K562 (cell line): ENCODE measurements at regions not wholly inside any gene's neighbourhood (a gene's known extent, or its start where the extent isn't known, plus 50 kb on each side); places are given as distances from the start of the nearest gene placed in this dataset.

Source experiments
- ATAC-seq: fragments of 200-7000 bp; cut with Tn5 transposase; 3 replicates; pipeline ENCODE4 v1.9.1; 2020; ENCODE audit warnings: moderate library complexity
- BruUV-seq: library from RNA; stranded (reverse); fragments of 400-500 nt; replicated peaks from 2 replicates; lab custom pipeline; 2021; lab: Mats Ljungman, UMichigan
- CTCF ChIA-PET: fragments of 300-600 bp; formaldehyde crosslinking; extraction: SDS; loops from one replicate; lab custom pipeline; 2021; ENCODE audit warnings: low intra/inter-chr PET ratio; lab: Yijun Ruan, JAX
- POLR2A ChIA-PET: fragments of 300-600, 350-650 bp; sonication (Branson Sonifier 250); formaldehyde crosslinking; extraction: SDS; loops from one replicate; lab custom pipeline; 2021; ENCODE audit warnings: antibody characterized with exemption, inconsistent platforms; lab: Yijun Ruan, JAX
- DNase-seq, 4 experiments: peaks; one replicate each; pipeline versions ENCODE4 v3.0.0 to v3.0.0-alpha.2; 2011 to 2018; ENCODE audit warnings: low spot score in 3 of 4, mixed read lengths in 3 of 4; ENCODE audit errors: extremely low read depth in 1 of 4
- FAIRE-seq: peaks from 2 replicates; lab custom pipeline; 2011; peaks lifted over from hg19 to GRCh38; lab: Jason Lieb, UNC
- H2AFZ ChIP-seq: 2 replicates; pipeline ENCODE4 v1.6.0; 2011; ENCODE audit warnings: low read depth, low read length, control low read depth, inconsistent platforms
- H3K27ac ChIP-seq: fragments of 200-600 bp; 3 replicates; pipeline ENCODE4 v1.8.0; 2011; ENCODE audit warnings: low read depth, mild to moderate bottlenecking, control low read depth, inconsistent platforms, low read length, moderate library complexity, mixed read lengths; ENCODE audit errors: extremely low read depth
- H3K27me3 ChIP-seq, 2 experiments: fragments of 300-600 bp in 1 of 2; 2 replicates in 1 of 2; 3 replicates in 1 of 2; pipeline versions ENCODE4 v1.6.0 to v1.8.0; 2011; ENCODE audit warnings: inconsistent platforms in 2 of 2, low read length in 2 of 2, mild to moderate bottlenecking in 1 of 2, mixed read lengths in 1 of 2, moderate library complexity in 1 of 2; ENCODE audit not compliant: control insufficient read depth in 2 of 2, insufficient read depth in 2 of 2
- H3K36me3 ChIP-seq: fragments of 300-600 bp; 3 replicates; pipeline ENCODE4 v1.8.0; 2011; ENCODE audit warnings: mild to moderate bottlenecking, low read length, inconsistent platforms; ENCODE audit not compliant: control insufficient read depth, insufficient read depth
- H3K4me1 ChIP-seq, 2 experiments: fragments of 200-600 bp in 1 of 2; replicated peaks in 1 of 2; 2 replicates in 1 of 2; 3 replicates in 1 of 2; pipeline versions ENCODE4 v1.5.1 to v1.8.0; 2011; ENCODE audit warnings: inconsistent platforms in 2 of 2, low read length in 2 of 2, mild to moderate bottlenecking in 1 of 2, mixed read lengths in 1 of 2, moderate library complexity in 1 of 2; ENCODE audit not compliant: control insufficient read depth in 2 of 2, insufficient read depth in 2 of 2
- H3K4me2 ChIP-seq: 2 replicates; pipeline ENCODE4 v1.6.1; 2011; ENCODE audit warnings: low read length, control low read depth, inconsistent platforms, mixed read lengths; ENCODE audit not compliant: insufficient read depth
- H3K4me3 ChIP-seq: fragments of 200-600 bp; sonication (generic), shearing (Covaris generic); 2 replicates; pipeline ENCODE4 v1.5.1; 2016; ENCODE audit warnings: control low read depth, inconsistent platforms
- H3K79me2 ChIP-seq: fragments of 200-600 bp; 3 replicates; pipeline ENCODE4 v1.8.0; 2011; ENCODE audit warnings: low read length, inconsistent platforms; ENCODE audit not compliant: control insufficient read depth, insufficient read depth
- H3K9ac ChIP-seq, 2 experiments: 2 replicates each; pipeline versions ENCODE4 v1.6.0 to v1.6.1; 2011; ENCODE audit warnings: low read depth in 2 of 2, low read length in 2 of 2, control low read depth in 1 of 2, inconsistent platforms in 1 of 2, mild to moderate bottlenecking in 1 of 2, mixed read lengths in 1 of 2; ENCODE audit not compliant: insufficient read depth in 1 of 2
- H3K9me1 ChIP-seq: one replicate; pipeline ENCODE4 v1.6.0; 2011; ENCODE audit warnings: inconsistent platforms, mild to moderate bottlenecking, low read length, moderate library complexity; ENCODE audit not compliant: control insufficient read depth, insufficient read depth
- H3K9me3 ChIP-seq: replicated peaks from 2 replicates; pipeline ENCODE4 v1.5.1; 2011; ENCODE audit warnings: low read depth, low read length, inconsistent platforms; ENCODE audit not compliant: control insufficient read depth, insufficient read depth
- H4K20me1 ChIP-seq: replicated peaks from 2 replicates; pipeline ENCODE4 v1.6.1; 2011; ENCODE audit warnings: low read length, inconsistent platforms, mixed read lengths; ENCODE audit not compliant: control insufficient read depth, insufficient read depth
- CBFA2T3 ChIP-seq: fragments of 450-650 bp; IDR thresholded peaks from 2 replicates; pipeline ENCODE4 v1.6.1; 2017
- DACH1 ChIP-seq: fragments of 450-650 bp; IDR thresholded peaks from 2 replicates; pipeline ENCODE4 v1.6.1; 2018; ENCODE audit not compliant: partially characterized antibody
- FOXK2 ChIP-seq, 2 experiments: fragments of 450-650 bp; IDR thresholded peaks in 1 of 2; conservative IDR thresholded peaks in 1 of 2; 2 replicates each; pipeline ENCODE4 v1.6.1; 2016; ENCODE audit warnings: low read depth in 2 of 2, mild to moderate bottlenecking in 1 of 2
- GABPA ChIP-seq: fragments of 200-800 bp; sonication (Bioruptor generic); conservative IDR thresholded peaks from 2 replicates; pipeline ENCODE4 v1.6.1; 2016; ENCODE audit warnings: low read depth, missing genetic modification characterization, missing compliant biosample characterization
- HDAC1 ChIP-seq, 2 experiments: fragments of 450-650 bp; IDR thresholded peaks; 2 replicates each; pipeline ENCODE4 v1.6.1; 2016 to 2017; ENCODE audit warnings: inconsistent platforms in 1 of 2, mild to moderate bottlenecking in 1 of 2, moderate library complexity in 1 of 2
- HDAC3 ChIP-seq: fragments of 450-650 bp; IDR thresholded peaks from 2 replicates; pipeline ENCODE4 v1.6.1; 2018; ENCODE audit warnings: borderline replicate concordance, mild to moderate bottlenecking, moderate library complexity; ENCODE audit not compliant: partially characterized antibody
- HINFP ChIP-seq: fragments of 450-650 bp; conservative IDR thresholded peaks from 2 replicates; pipeline ENCODE4 v1.6.1; 2016; ENCODE audit warnings: missing genetic modification characterization, low read depth, mild to moderate bottlenecking, control low read depth, missing compliant biosample characterization
- IRF9 ChIP-seq: fragments of 450-650 bp; IDR thresholded peaks from 2 replicates; pipeline ENCODE4 v1.6.1; 2016; ENCODE audit warnings: missing biosample characterization, missing genetic modification characterization
- MTA2 ChIP-seq: fragments of 450-650 bp; IDR thresholded peaks from 2 replicates; pipeline ENCODE4 v1.6.1; 2016; ENCODE audit warnings: low read depth
- NCOA6 ChIP-seq: fragments of 450-650 bp; IDR thresholded peaks from 2 replicates; pipeline ENCODE4 v1.6.1; 2017; ENCODE audit warnings: mild to moderate bottlenecking
- POLR2A ChIP-seq: fragments of 450-650 bp; conservative IDR thresholded peaks from 2 replicates; pipeline ENCODE4 v1.6.1; 2016
- TRIM28 ChIP-seq: fragments of 450-650 bp; IDR thresholded peaks from 2 replicates; pipeline ENCODE4 v1.6.1; 2017
- ZNF395 ChIP-seq: fragments of 200-800 bp; sonication (Bioruptor generic); IDR thresholded peaks from 2 replicates; pipeline ENCODE4 v1.6.1; 2017; ENCODE audit warnings: missing genetic modification characterization, missing compliant biosample characterization
- ZNF584 ChIP-seq: fragments of 200-800 bp; sonication (Bioruptor generic); IDR thresholded peaks from 2 replicates; pipeline ENCODE4 v1.6.1; 2016; ENCODE audit warnings: low read depth, mild to moderate bottlenecking, missing genetic modification characterization, missing compliant biosample characterization
- WGBS: fragments of 100-300 bp; shearing (Covaris generic); methylation state at CpG from one replicate; pipeline ENCODE4 v1.1.6; 2016; ENCODE audit warnings: low coverage, mixed read lengths; ENCODE audit not compliant: insufficient coverage; ENCODE audit errors: missing lambda C conversion rate; 5-methylcytosine and 5-hydroxymethylcytosine counted together
- in situ Hi-C: fragments of 300-500 bp; cut with MboI; formaldehyde crosslinking; loops from 4 replicates; pipeline ENCODE4 v1.15.0; 2018; ENCODE audit warnings: inconsistent platforms, mixed read lengths
- intact Hi-C: fragments of 100-400 bp; cut with micrococcal nuclease; formaldehyde crosslinking; loops from 2 replicates; pipeline ENCODE4 v1.14.2; 2022
- TF ChIP-seq, protein P1 (sequence below), 3 experiments: fragments of 200-800 bp in 1 of 3; sonication (Bioruptor generic) in 1 of 3; sonication (generic) in 1 of 3; formaldehyde crosslinking in 1 of 3; IDR thresholded peaks; 2 replicates each; pipeline versions ENCODE4 v1.6.1 to v1.8.0; 2016 to 2022; ENCODE audit warnings: mild to moderate bottlenecking in 2 of 3, missing compliant biosample characterization in 2 of 3, missing genetic modification characterization in 2 of 3, missing genetic modification reagents in 1 of 3

DNA sequence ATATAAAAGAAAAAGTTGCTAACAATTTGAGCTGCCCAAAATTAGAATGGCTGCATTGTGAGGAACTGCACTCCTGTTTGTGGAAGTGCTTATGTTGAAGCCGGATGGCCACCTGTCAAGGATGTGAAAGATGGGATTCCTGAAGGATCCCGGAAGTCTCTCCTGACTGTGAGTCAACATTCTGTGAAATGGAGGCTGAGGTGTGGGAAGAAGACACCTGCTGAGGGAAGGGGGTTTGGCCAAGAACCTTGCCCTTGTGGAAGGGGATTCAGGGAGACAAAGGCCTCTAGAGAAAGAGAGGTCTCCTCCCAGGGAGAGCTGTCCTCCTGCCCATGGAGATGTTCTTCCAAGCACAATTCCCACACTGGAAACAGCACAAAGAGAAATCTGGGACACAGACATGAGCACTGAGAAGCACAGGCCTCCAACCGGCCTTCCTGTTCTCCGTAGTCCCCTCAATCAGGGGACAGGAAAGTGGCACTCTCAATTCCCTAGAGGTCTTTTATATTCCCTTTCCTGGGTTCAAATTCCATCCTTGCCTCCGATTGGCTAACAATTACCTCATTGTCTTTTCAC is 70.5 kb downstream of the CD2 start (continued):
- TF ChIP-seq HDAC3: no peak
- 0 out of 2 replicates have a peak, but pooled peaks have one; percentile 9 for TF ChIP-seq HINFP (tag)
- TF ChIP-seq ZNF584 (CRISPR knock-in tag): no peak
- 0 out of 2 replicates have a peak, but pooled peaks have one; percentile 37 for TF ChIP-seq GABPA
- no peak for TF ChIP-seq NCOA6

GRCh38 chr1:116825207-116825719 is 71.0 kb downstream of the CD2 start:
- DNase-seq: peak; percentile 80 to 92 (median 86)
- Histone ChIP-seq H2AFZ (peak overlapping the region; percentile 88), H3K27ac (peak overlapping the region; percentile 94), H3K9ac (peak overlapping the region; percentile 65 to 79; a peak in 3 of 4 replicates), H3K9me3 (peaks cover 5% of the 10 kb centered on the region), H3K9me1 (no peaks in the 10 kb centered on the region), H3K79me2 (peaks cover 12% of the 10 kb centered on the region; the same call in 2 of the 3 replicates), H3K36me3 (no peaks in the 10 kb centered on the region), H4K20me1 (no peaks in the 10 kb centered on the region), H3K4me2 (peak overlapping the region; percentile 88), H3K4me3 (peak overlapping the region; percentile 23), H3K27me3 (no peaks in the 10 kb centered on the region), H3K4me1 (peaks cover 22 to 52% of the 10 kb centered on the region in 2 experiments)
- ChIA-PET POLR2A (interaction anchor here (0.6 to 1.3 kb wide), 11 partner anchors 9 to 638 kb away, joined by 3 to 7 read pairs (median 4); partner anchors contain the start of genes CD2 and TTF2), CTCF (no interaction called here)
- intact Hi-C loops (loop anchor here (5.0 kb wide), 1 partner anchor 87 kb away; no protein-coding TSS in a partner anchor), in situ Hi-C loops (no loop called here)
- 1% methylated on average over 5 of the region's 5 CpGs for WGBS
- no peak for FAIRE-seq
- BruUV-seq: no TSS peak
- peak; percentile 84 for ATAC-seq
- TF ChIP-seq ZNF395 (CRISPR knock-in tag) (no peak), CBFA2T3 (peak; percentile 68), TRIM28 (0 out of 2 replicates have a peak, but pooled peaks have one; percentile 25), POLR2A (peak; percentile 57; the same call in 1 of the 2 replicates), FOXK2 (conservative IDR thresholded peaks at IDR 0.05 in 1 of 2, IDR thresholded peaks at IDR 0.05 in 1 of 2; ENCODE audit: low read depth in 2 of 2) (peak in 1 of 2 experiments; percentile 50; a peak in 2 of 4 replicates), IRF9 (tag) (no peak), HDAC1 (IDR thresholded peaks at IDR 0.05) (peak; percentile 7 to 53; a peak in 1 of 4 replicates), DACH1 (peak; percentile 21), MTA2 (peak; percentile 10; the same call in 1 of the 2 replicates)
- TF ChIP-seq, protein P1, sequence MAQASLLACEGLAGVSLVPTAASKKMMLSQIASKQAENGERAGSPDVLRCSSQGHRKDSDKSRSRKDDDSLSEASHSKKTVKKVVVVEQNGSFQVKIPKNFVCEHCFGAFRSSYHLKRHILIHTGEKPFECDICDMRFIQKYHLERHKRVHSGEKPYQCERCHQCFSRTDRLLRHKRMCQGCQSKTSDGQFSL (CRISPR knock-in tag; IDR thresholded peaks at IDR 0.05): peak; percentile 64
- TF ChIP-seq, protein P1 (tag; IDR thresholded peaks at IDR 0.05): no peak
